ENCODE measurements at regions not wholly inside any gene's neighbourhood (a gene's known extent, or its start where the extent isn't known, plus 50 kb on each side); places are given as distances from the start of the nearest gene placed in this dataset.

- no peak overlapping the region for H3K4me3 ChIP-seq
- no peaks in the 10 kb centered on the region for H3K9me3 ChIP-seq
- no peaks in the 10 kb centered on the region for H3K27me3 ChIP-seq
- no peak overlapping the region for H3K27ac ChIP-seq
- DNase-seq (ENCODE audit: low spot score) = no peak
- H3K4me1 ChIP-seq = peaks cover 0 to 22% of the 10 kb centered on the region in 2 donors
- H3K36me3 ChIP-seq = peaks cover 12% of the 10 kb centered on the region
- TF ChIP-seq, protein P1, sequence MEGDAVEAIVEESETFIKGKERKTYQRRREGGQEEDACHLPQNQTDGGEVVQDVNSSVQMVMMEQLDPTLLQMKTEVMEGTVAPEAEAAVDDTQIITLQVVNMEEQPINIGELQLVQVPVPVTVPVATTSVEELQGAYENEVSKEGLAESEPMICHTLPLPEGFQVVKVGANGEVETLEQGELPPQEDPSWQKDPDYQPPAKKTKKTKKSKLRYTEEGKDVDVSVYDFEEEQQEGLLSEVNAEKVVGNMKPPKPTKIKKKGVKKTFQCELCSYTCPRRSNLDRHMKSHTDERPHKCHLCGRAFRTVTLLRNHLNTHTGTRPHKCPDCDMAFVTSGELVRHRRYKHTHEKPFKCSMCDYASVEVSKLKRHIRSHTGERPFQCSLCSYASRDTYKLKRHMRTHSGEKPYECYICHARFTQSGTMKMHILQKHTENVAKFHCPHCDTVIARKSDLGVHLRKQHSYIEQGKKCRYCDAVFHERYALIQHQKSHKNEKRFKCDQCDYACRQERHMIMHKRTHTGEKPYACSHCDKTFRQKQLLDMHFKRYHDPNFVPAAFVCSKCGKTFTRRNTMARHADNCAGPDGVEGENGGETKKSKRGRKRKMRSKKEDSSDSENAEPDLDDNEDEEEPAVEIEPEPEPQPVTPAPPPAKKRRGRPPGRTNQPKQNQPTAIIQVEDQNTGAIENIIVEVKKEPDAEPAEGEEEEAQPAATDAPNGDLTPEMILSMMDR (IDR thresholded peaks at IDR 0.05) = no peak
Measured at GRCh38 chr11:17148536-17148935, 59.2 kb downstream of the PIK3C2A start.

DNA sequence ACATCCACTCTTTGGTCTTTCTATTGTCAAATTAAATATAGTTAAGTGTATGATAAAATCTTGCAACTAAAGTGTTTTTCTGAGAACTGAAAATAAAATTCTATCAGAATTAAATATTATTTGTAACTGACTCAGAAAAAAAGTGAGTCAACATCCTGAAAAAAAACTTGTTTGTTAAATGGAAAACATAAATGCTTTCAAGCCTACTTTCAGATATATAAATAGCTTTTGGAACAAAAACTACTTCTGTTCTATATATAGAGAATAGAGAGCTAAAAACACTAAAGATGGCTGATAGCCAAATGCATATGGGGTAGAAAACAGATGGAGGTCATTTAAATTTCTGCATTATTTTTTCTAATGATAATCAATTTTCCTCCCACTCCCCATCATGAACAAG, 61.8 kb downstream of the PIK3C2A start:
- Histone ChIP-seq H3K4me3 (no peak overlapping the region), H3K27ac (no peak overlapping the region), H3K27me3 (no peaks in the 10 kb centered on the region), H3K36me3 (peaks cover 17% of the 10 kb centered on the region), H3K9me3 (no peaks in the 10 kb centered on the region), H3K4me1 (peaks cover 0 to 14% of the 10 kb centered on the region in 2 donors)
- no peak for DNase-seq (ENCODE audit: low spot score)
- TF ChIP-seq, protein P1 (IDR thresholded peaks at IDR 0.05) = no peak

- no peak overlapping the region for H3K27ac ChIP-seq
- no peaks in the 10 kb centered on the region for H3K4me1 ChIP-seq
- no peak for DNase-seq (ENCODE audit: low spot score)
- TF ChIP-seq, protein P1 (IDR thresholded peaks at IDR 0.05) = no peak
- H3K27me3 ChIP-seq = no peaks in the 10 kb centered on the region
- no peak overlapping the region for H3K4me3 ChIP-seq
- H3K9me3 ChIP-seq = no peaks in the 10 kb centered on the region
- peaks cover 17% of the 10 kb centered on the region for H3K36me3 ChIP-seq
Measured at GRCh38 chr11:17142450-17142849, 65.0 kb upstream of the RPS13 start.

DNA sequence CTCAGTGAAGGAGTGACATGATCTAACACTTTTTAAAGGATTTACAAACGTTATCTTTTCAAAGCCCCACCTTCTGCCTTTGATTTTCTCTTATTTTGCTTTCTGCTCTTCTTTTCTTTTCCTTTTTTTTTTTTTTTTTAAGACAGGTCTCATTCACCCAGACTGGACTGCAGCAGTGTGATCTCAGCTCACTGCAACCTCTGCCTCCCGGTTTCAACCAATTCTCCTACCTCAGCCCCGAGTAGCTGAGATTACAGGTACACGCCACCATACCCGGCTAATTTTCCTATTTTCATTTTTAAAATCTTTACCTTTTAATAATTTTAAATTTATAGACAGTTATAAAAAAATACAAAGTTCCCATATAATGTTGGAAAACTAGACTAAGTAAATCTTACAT, 63.7 kb upstream of the RPS13 start:
- Histone ChIP-seq H3K27me3 (no peaks in the 10 kb centered on the region), H3K36me3 (peaks cover 17% of the 10 kb centered on the region)

GRCh38 chr11:17138562-17138961, 61.1 kb upstream of the RPS13 start:
- TF ChIP-seq, protein P1 (IDR thresholded peaks at IDR 0.05) = no peak
- no peaks in the 10 kb centered on the region for H3K27me3 ChIP-seq
- H3K36me3 ChIP-seq = peaks cover 24% of the 10 kb centered on the region
- H3K27ac ChIP-seq = no peak overlapping the region
- no peaks in the 10 kb centered on the region for H3K4me1 ChIP-seq
- H3K4me3 ChIP-seq = no peak overlapping the region
- H3K9me3 ChIP-seq = no peaks in the 10 kb centered on the region
- no peak for DNase-seq (ENCODE audit: low spot score)

More for the DNA sequence above, 63.7 kb upstream of the RPS13 start:
- no peak for DNase-seq (ENCODE audit: low spot score)
- TF ChIP-seq, protein P1 (IDR thresholded peaks at IDR 0.05) = no peak
- no peak overlapping the region for H3K27ac ChIP-seq
- no peaks in the 10 kb centered on the region for H3K4me1 ChIP-seq
- no peaks in the 10 kb centered on the region for H3K9me3 ChIP-seq
- H3K4me3 ChIP-seq = no peak overlapping the region

DNA sequence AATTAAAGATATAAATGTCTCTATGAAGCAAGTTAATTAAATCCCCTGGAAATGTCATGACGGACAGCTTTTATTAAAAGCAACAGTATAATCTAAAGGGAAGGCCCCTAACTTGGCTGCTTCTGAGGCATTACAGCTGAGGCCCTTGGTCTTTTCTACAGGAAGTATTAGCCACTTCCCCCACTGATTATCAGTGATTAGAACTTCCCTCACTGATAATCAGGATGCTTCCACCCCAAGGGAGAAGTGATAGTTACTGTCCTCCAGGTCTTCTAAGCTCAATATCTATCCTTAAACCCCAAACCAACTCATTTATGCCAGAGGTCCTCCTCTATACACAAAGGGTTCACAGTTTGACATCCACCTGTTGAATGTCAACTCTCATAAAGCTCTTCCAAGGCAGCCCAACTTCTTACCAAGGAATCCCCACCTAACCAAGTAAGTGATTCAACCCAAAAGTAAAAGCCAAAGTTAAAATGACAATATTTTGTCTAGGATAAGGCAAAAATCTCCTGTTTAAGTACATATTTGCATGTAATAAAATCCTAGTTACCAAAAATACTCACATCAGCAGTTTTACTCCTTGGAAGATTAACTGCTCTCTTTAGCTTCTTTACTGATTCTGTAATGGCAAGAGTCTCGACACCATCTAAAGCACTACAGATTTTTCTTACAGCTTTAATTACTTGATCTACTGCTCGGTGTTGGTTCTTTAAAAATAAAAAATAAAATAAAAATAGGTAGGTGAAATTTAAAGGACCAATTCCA, 58.6 kb upstream of the RPS13 start:
- H3K36me3 ChIP-seq = peaks cover 35% of the 10 kb centered on the region
- no peak overlapping the region for H3K4me3 ChIP-seq
- H3K4me1 ChIP-seq = no peaks in the 10 kb centered on the region
- TF ChIP-seq, protein P1 (IDR thresholded peaks at IDR 0.05) = no peak
- no peaks in the 10 kb centered on the region for H3K9me3 ChIP-seq
- H3K27ac ChIP-seq = no peak overlapping the region
- DNase-seq (ENCODE audit: low spot score) = no peak
- H3K27me3 ChIP-seq = no peaks in the 10 kb centered on the region

Data from right atrium auricular region (tissue), 2 donors.